Breast epithelium (tissue), 4 donors: ENCODE measurements at regions not wholly inside any gene's neighbourhood (a gene's known extent, or its start where the extent isn't known, plus 50 kb on each side); places are given as distances from the start of the nearest gene placed in this dataset.

Source experiments
- DNase-seq, 2 donors: peaks; one replicate each; pipeline ENCODE4 v3.0.0-alpha.2; 2019; ENCODE audit warnings: low spot score in 2 of 2
- H3K27ac ChIP-seq, 2 donors: fragments of 200-600 bp; sonication (generic) in 1 of 2; one replicate each; pipeline ENCODE4 v1.5.1; 2016 to 2019; ENCODE audit warnings: mild to moderate bottlenecking in 1 of 2
- H3K27me3 ChIP-seq, 2 donors: fragments of 200-600 bp; sonication (generic) in 1 of 2; one replicate each; pipeline versions ENCODE4 v1.5.1 to v1.6.0; 2017 to 2019; ENCODE audit warnings: control low read depth in 1 of 2, mild to moderate bottlenecking in 1 of 2
- H3K36me3 ChIP-seq: fragments of 200-600 bp; one replicate; pipeline ENCODE4 v1.5.1; 2019
- H3K4me1 ChIP-seq, 2 donors: fragments of 200-600 bp; sonication (generic); one replicate each; pipeline ENCODE4 v1.5.1; 2016 to 2019; ENCODE audit warnings: control low read depth in 1 of 2
- H3K4me3 ChIP-seq, 3 donors: fragments of 200-600 bp; sonication (generic); 1 replicate in 2 of 3; 2 replicates in 1 of 3; pipeline ENCODE4 v1.5.1; 2016 to 2019; ENCODE audit warnings: mild to moderate bottlenecking in 3 of 3, moderate library complexity in 2 of 3
- H3K9me3 ChIP-seq, 2 donors: fragments of 200-600 bp; sonication (generic) in 1 of 2; one replicate each; pipeline ENCODE4 v1.5.1; 2016 to 2019; ENCODE audit warnings: control low read depth in 1 of 2
- CTCF ChIP-seq, 3 donors: fragments of 450-650 bp; IDR thresholded peaks; one replicate each; pipeline ENCODE4 v1.5.1; 2016 to 2017; ENCODE audit warnings: antibody characterized with exemption in 3 of 3, mild to moderate bottlenecking in 3 of 3, moderate library complexity in 3 of 3
- POLR2A ChIP-seq: fragments of 450-650 bp; IDR thresholded peaks from one replicate; pipeline ENCODE4 v1.6.1; 2016; ENCODE audit warnings: antibody characterized with exemption, mild to moderate bottlenecking, moderate library complexity
- POLR2AphosphoS5 ChIP-seq, 3 donors: sonication (generic); formaldehyde crosslinking; IDR thresholded peaks; one replicate each; pipeline ENCODE4 v1.6.1; 2017; ENCODE audit warnings: antibody characterized with exemption in 3 of 3
- intact Hi-C: fragments of 100-400 bp; cut with DNase I; formaldehyde crosslinking; loops from one replicate; pipeline ENCODE4 v1.15.1; 2023; ENCODE audit warnings: low total_unique reads

DNA sequence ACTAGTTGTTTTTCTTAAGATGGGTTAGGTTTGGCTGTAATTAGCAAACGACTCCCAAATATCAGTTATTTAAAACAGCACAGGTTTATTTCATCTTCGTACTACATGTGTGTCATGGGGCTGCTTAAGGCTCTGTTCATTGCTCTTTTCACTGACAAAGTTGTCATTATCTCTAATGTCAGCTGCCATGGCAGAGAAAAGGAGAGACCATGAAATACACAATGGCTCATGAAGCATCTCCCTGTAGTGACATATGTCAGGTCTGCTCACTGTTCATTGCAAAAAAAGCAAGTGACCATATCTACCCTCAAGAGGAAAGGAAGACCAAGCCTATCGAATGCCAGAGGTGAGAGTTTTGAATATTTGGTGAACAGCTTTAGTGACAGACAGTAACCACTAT, 52.2 kb upstream of the PCDH7 start:
- intact Hi-C loops = no loop called here
- DNase-seq = no peak

GRCh38 chr4:30670206-30670605, 50.0 kb upstream of the PCDH7 start:
- DNase-seq = no peak
- H3K9me3 ChIP-seq = no peaks in the 10 kb centered on the region
- H3K36me3 ChIP-seq = no peaks in the 10 kb centered on the region
- no peaks in the 10 kb centered on the region for H3K27me3 ChIP-seq
- intact Hi-C loops = no loop called here
- TF ChIP-seq POLR2AphosphoS5 (IDR thresholded peaks at IDR 0.05) (no peak), CTCF (IDR thresholded peaks at IDR 0.05) (no peak), POLR2A (no peak)
- no peaks in the 10 kb centered on the region for H3K4me1 ChIP-seq
- no peak overlapping the region for H3K4me3 ChIP-seq
- no peak overlapping the region for H3K27ac ChIP-seq

More for the DNA sequence above, 52.2 kb upstream of the PCDH7 start:
- Histone ChIP-seq H3K36me3 (no peaks in the 10 kb centered on the region), H3K27me3 (no peaks in the 10 kb centered on the region), H3K4me3 (no peak overlapping the region), H3K27ac (no peak overlapping the region), H3K4me1 (no peaks in the 10 kb centered on the region), H3K9me3 (no peaks in the 10 kb centered on the region)
- TF ChIP-seq POLR2AphosphoS5 (IDR thresholded peaks at IDR 0.05) (no peak), CTCF (IDR thresholded peaks at IDR 0.05) (no peak), POLR2A (no peak)
